HG03025 (cell line): ENCODE measurements at regions not wholly inside any gene's neighbourhood (a gene's known extent, or its start where the extent isn't known, plus 50 kb on each side); places are given as distances from the start of the nearest gene placed in this dataset.

Source experiments
- ATAC-seq: cut with Tn5 transposase; IDR thresholded peaks from one replicate; pipeline ENCODE4 v1.9.1; 2021; ENCODE audit warnings: mild to moderate bottlenecking, moderate library complexity; ENCODE audit not compliant: unreplicated experiment, low FRiP score

- no peak for ATAC-seq
These were observed 1076.7 kb upstream of the SORCS1 start for GRCh38 chr10:108241166-108241565.

GRCh38 chr10:108238261-108238660, 1073.8 kb upstream of the SORCS1 start:
- ATAC-seq = no peak

GRCh38 chr10:108230478-108231170, 1066.1 kb upstream of the SORCS1 start:
- ATAC-seq = no peak

GRCh38 chr10:108208732-108209131, 1044.2 kb upstream of the SORCS1 start:
- no peak for ATAC-seq

- no peak for ATAC-seq
These were observed 1043.5 kb upstream of the SORCS1 start for GRCh38 chr10:108208038-108208437.

GRCh38 chr10:108204528-108205305, 1040.2 kb upstream of the SORCS1 start:
- ATAC-seq = peak; percentile 57

- ATAC-seq = no peak
These were observed 1039.5 kb upstream of the SORCS1 start for GRCh38 chr10:108203905-108204527.

GRCh38 chr10:108187408-108188012, 1023.0 kb upstream of the SORCS1 start:
- no peak for ATAC-seq

GRCh38 chr10:108184114-108184513, 1019.6 kb upstream of the SORCS1 start:
- no peak for ATAC-seq

- no peak for ATAC-seq
These were observed 1016.4 kb upstream of the SORCS1 start for GRCh38 chr10:108180878-108181277.

GRCh38 chr10:108169846-108170245, 1005.3 kb upstream of the SORCS1 start:
- ATAC-seq = no peak

- ATAC-seq = no peak
These were observed 1003.3 kb upstream of the SORCS1 start for GRCh38 chr10:108167766-108168165.

- no peak for ATAC-seq
These were observed 1001.9 kb upstream of the SORCS1 start for GRCh38 chr10:108166401-108166800.

GRCh38 chr10:108147346-108147745, 982.8 kb upstream of the SORCS1 start:
- ATAC-seq = no peak

GRCh38 chr10:108141064-108141463, 976.6 kb upstream of the SORCS1 start:
- no peak for ATAC-seq

- ATAC-seq = no peak
These were observed 967.8 kb upstream of the SORCS1 start for GRCh38 chr10:108132303-108132702.

- no peak for ATAC-seq
These were observed 966.1 kb upstream of the SORCS1 start for GRCh38 chr10:108130575-108130974.

- ATAC-seq = no peak
These were observed 947.7 kb upstream of the SORCS1 start for GRCh38 chr10:108112218-108112617.

- no peak for ATAC-seq
These were observed 940.1 kb upstream of the SORCS1 start for GRCh38 chr10:108104551-108105156.

GRCh38 chr10:108097258-108097657, 932.8 kb upstream of the SORCS1 start:
- no peak for ATAC-seq
